Keratinocyte (primary cell): ENCODE measurements at regions not wholly inside any gene's neighbourhood (a gene's known extent, or its start where the extent isn't known, plus 50 kb on each side); places are given as distances from the start of the nearest gene placed in this dataset.

Experiments
- DNase-seq: peaks from one replicate; pipeline ENCODE4 v3.0.0-alpha.2; 2011; ENCODE audit warnings: low read depth, missing footprints, low spot score
- FAIRE-seq: peaks from 2 replicates; lab custom pipeline; 2011; peaks lifted over from hg19 to GRCh38; lab: Jason Lieb, UNC
- H2AFZ ChIP-seq: 2 replicates; pipeline ENCODE4 v1.6.0; 2012; ENCODE audit warnings: low read length, control low read depth, inconsistent platforms; ENCODE audit not compliant: control insufficient read depth
- H3K27ac ChIP-seq: 2 replicates; pipeline ENCODE4 v1.5.1; 2011; ENCODE audit warnings: low read length; ENCODE audit not compliant: control insufficient read depth, insufficient read depth
- H3K27me3 ChIP-seq: 3 replicates; pipeline ENCODE4 v1.6.0; 2011; ENCODE audit warnings: low read length; ENCODE audit not compliant: control insufficient read depth, insufficient read depth; ENCODE audit errors: extremely low read depth
- H3K36me3 ChIP-seq, 2 experiments: 2 replicates in 1 of 2; 3 replicates in 1 of 2; pipeline ENCODE4 v1.5.1; 2011; ENCODE audit warnings: low read length in 2 of 2, mild to moderate bottlenecking in 1 of 2; ENCODE audit not compliant: control insufficient read depth in 2 of 2, insufficient read depth in 2 of 2; ENCODE audit errors: extremely low read depth in 1 of 2
- H3K4me1 ChIP-seq: 3 replicates; pipeline ENCODE4 v1.5.1; 2011; ENCODE audit warnings: low read length; ENCODE audit not compliant: control insufficient read depth, insufficient read depth; ENCODE audit errors: extremely low read depth
- H3K4me2 ChIP-seq: 3 replicates; pipeline ENCODE4 v1.6.0; 2011; ENCODE audit warnings: low read depth, low read length; ENCODE audit not compliant: control insufficient read depth, insufficient read depth; ENCODE audit errors: extremely low read depth
- H3K4me3 ChIP-seq, 3 experiments: fragments of 200-600 bp in 1 of 3; sonication (generic) in 1 of 3; 2 replicates in 2 of 3; 3 replicates in 1 of 3; pipeline ENCODE4 v1.5.1; 2011 to 2016; ENCODE audit warnings: low read length in 3 of 3, mild to moderate bottlenecking in 3 of 3, control low read depth in 2 of 3, inconsistent platforms in 1 of 3, low read depth in 1 of 3, mixed read lengths in 1 of 3, mixed run types in 1 of 3, moderate library complexity in 1 of 3; ENCODE audit not compliant: control insufficient read depth in 2 of 3, insufficient read depth in 2 of 3; ENCODE audit errors: extremely low read depth in 1 of 3
- H3K79me2 ChIP-seq: 2 replicates; pipeline ENCODE4 v1.6.0; 2012; ENCODE audit warnings: low read length; ENCODE audit not compliant: control insufficient read depth, insufficient read depth
- H3K9ac ChIP-seq: 3 replicates; pipeline ENCODE4 v1.6.0; 2011; ENCODE audit warnings: low read length; ENCODE audit not compliant: control insufficient read depth, insufficient read depth; ENCODE audit errors: extremely low read depth
- H3K9me1 ChIP-seq: 3 replicates; pipeline ENCODE4 v1.6.0; 2011; ENCODE audit warnings: low read length; ENCODE audit not compliant: control insufficient read depth, insufficient read depth; ENCODE audit errors: extremely low read depth
- H3K9me3 ChIP-seq: 2 replicates; pipeline ENCODE4 v1.5.1; 2012; ENCODE audit warnings: low read depth, low read length; ENCODE audit not compliant: control insufficient read depth
- H4K20me1 ChIP-seq: 3 replicates; pipeline ENCODE4 v1.6.0; 2011; ENCODE audit warnings: low read length; ENCODE audit not compliant: control insufficient read depth, insufficient read depth; ENCODE audit errors: extremely low read depth
- CTCF ChIP-seq, 3 experiments: IDR thresholded peaks in 1 of 3; conservative IDR thresholded peaks in 1 of 3; optimal IDR thresholded peaks in 1 of 3; 2 replicates in 2 of 3; 3 replicates in 1 of 3; pipeline versions ENCODE3 to v1.5.1; 2011; ENCODE audit warnings: low read length in 3 of 3, mild to moderate bottlenecking in 3 of 3, moderate library complexity in 2 of 3, control low read depth in 1 of 3, inconsistent platforms in 1 of 3; ENCODE audit not compliant: insufficient read depth in 2 of 3; ENCODE audit errors: extremely low read depth in 1 of 3
- EZH2 ChIP-seq: IDR thresholded peaks from one replicate; pipeline ENCODE4 v1.6.1; 2012; ENCODE audit warnings: inconsistent platforms, mild to moderate bottlenecking, low read length, moderate library complexity
- dilution Hi-C: fragments of 300-500 bp; cut with MboI; formaldehyde crosslinking; loops from one replicate; pipeline ENCODE4 v1.7.0; 2020; ENCODE audit warnings: low sequenced_read_pairs; ENCODE audit not compliant: extremely low pct_ligation_motif_present

GRCh38 chr15:29903785-29904464 lies 81.7 kb upstream of the TJP1 start:
- no peaks in the 10 kb centered on the region for H3K36me3 ChIP-seq
- H2AFZ ChIP-seq: no peak overlapping the region
- TF ChIP-seq CTCF (optimal IDR thresholded peaks at IDR 0.05 in 1 of 3, IDR thresholded peaks at IDR 0.05 in 1 of 3, conservative IDR thresholded peaks at IDR 0.05 in 1 of 3; ENCODE audit: extremely low read depth in 1 of 3, insufficient read depth in 2 of 3, low read length in 3 of 3): no peak
- TF ChIP-seq EZH2: no peak
- no peaks in the 10 kb centered on the region for H3K9me1 ChIP-seq
- H3K4me2 ChIP-seq: no peak overlapping the region
- H3K9me3 ChIP-seq: no peaks in the 10 kb centered on the region
- H3K79me2 ChIP-seq: no peaks in the 10 kb centered on the region
- peaks cover 9% of the 10 kb centered on the region for H3K4me1 ChIP-seq
- DNase-seq (no peak), FAIRE-seq (no peak)
- dilution Hi-C loops: no loop called here
- H3K9ac ChIP-seq: no peak overlapping the region
- no peak overlapping the region for H3K27ac ChIP-seq
- H4K20me1 ChIP-seq: no peaks in the 10 kb centered on the region
- H3K4me3 ChIP-seq: no peak overlapping the region
- H3K27me3 ChIP-seq: no peaks in the 10 kb centered on the region

- H3K36me3 ChIP-seq: no peaks in the 10 kb centered on the region
- no peak for FAIRE-seq
These were observed 80.8 kb upstream of the TJP1 start for GRCh38 chr15:29903028-29903427.

More at GRCh38 chr15:29903028-29903427, 80.8 kb upstream of the TJP1 start:
- DNase-seq: no peak
- H3K79me2 ChIP-seq: no peaks in the 10 kb centered on the region
- H3K4me1 ChIP-seq: peaks cover 9% of the 10 kb centered on the region
- H3K27me3 ChIP-seq: no peaks in the 10 kb centered on the region
- H3K4me3 ChIP-seq: no peak overlapping the region
- TF ChIP-seq EZH2 (no peak), CTCF (optimal IDR thresholded peaks at IDR 0.05 in 1 of 3, IDR thresholded peaks at IDR 0.05 in 1 of 3, conservative IDR thresholded peaks at IDR 0.05 in 1 of 3; ENCODE audit: extremely low read depth in 1 of 3, insufficient read depth in 2 of 3, low read length in 3 of 3) (no peak)
- H3K9me1 ChIP-seq: no peaks in the 10 kb centered on the region
- no peaks in the 10 kb centered on the region for H3K9me3 ChIP-seq
- H2AFZ ChIP-seq: no peak overlapping the region
- H3K27ac ChIP-seq: no peak overlapping the region
- H3K4me2 ChIP-seq: no peak overlapping the region
- dilution Hi-C loops: no loop called here
- no peak overlapping the region for H3K9ac ChIP-seq
- H4K20me1 ChIP-seq: no peaks in the 10 kb centered on the region
